Mesendoderm (in vitro differentiated cells): ENCODE measurements at regions not wholly inside any gene's neighbourhood (a gene's known extent, or its start where the extent isn't known, plus 50 kb on each side); places are given as distances from the start of the nearest gene placed in this dataset.
A peak's percentile ranks its signal among the peaks of the same experiment; 100 is the strongest.
"Not testable (repeated sequence)": the region's sequence is repeated elsewhere in the genome, so short reads cannot be mapped to it uniquely, and the experiment has no call there.

Experiments used
- DNase-seq: peaks from one replicate; pipeline ENCODE4 v3.0.0; 2013
- H2AK5ac ChIP-seq: 2 replicates; pipeline ENCODE4 v1.6.1; 2013; ENCODE audit warnings: low read length, inconsistent platforms
- H2BK120ac ChIP-seq: 2 replicates; pipeline ENCODE4 v1.6.1; 2013; ENCODE audit warnings: low read depth, mild to moderate bottlenecking, low read length, moderate library complexity, mixed read lengths
- H2BK15ac ChIP-seq: replicated peaks from 2 replicates; pipeline ENCODE4 v1.6.1; 2013; ENCODE audit warnings: low read depth, mild to moderate bottlenecking, moderate library complexity
- H2BK5ac ChIP-seq: 2 replicates; pipeline ENCODE4 v1.6.1; 2013; ENCODE audit warnings: low read length, inconsistent platforms
- H3K18ac ChIP-seq: 2 replicates; pipeline ENCODE4 v1.6.1; 2013; ENCODE audit warnings: mild to moderate bottlenecking, low read length, mixed read lengths
- H3K23ac ChIP-seq: one replicate; pipeline ENCODE4 v1.6.1; 2013; ENCODE audit warnings: low read length
- H3K27ac ChIP-seq: 2 replicates; pipeline ENCODE4 v1.5.1; 2013; ENCODE audit warnings: low read depth, mild to moderate bottlenecking, inconsistent platforms, low read length, moderate library complexity
- H3K27me3 ChIP-seq: 2 replicates; pipeline ENCODE4 v1.6.1; 2013; ENCODE audit warnings: low read length, control low read depth, mild to moderate bottlenecking, inconsistent platforms; ENCODE audit not compliant: insufficient read depth, poor library complexity
- H3K36me3 ChIP-seq: 2 replicates; pipeline ENCODE4 v1.6.1; 2013; ENCODE audit warnings: low read length, inconsistent platforms; ENCODE audit not compliant: control insufficient read depth, insufficient read depth
- H3K4ac ChIP-seq: one replicate; pipeline ENCODE4 v1.6.1; 2013; ENCODE audit warnings: low read depth, mild to moderate bottlenecking, low read length, moderate library complexity
- H3K4me1 ChIP-seq: 2 replicates; pipeline ENCODE4 v1.6.1; 2013; ENCODE audit warnings: low read depth, low read length, inconsistent platforms; ENCODE audit not compliant: control insufficient read depth
- H3K4me2 ChIP-seq: 2 replicates; pipeline ENCODE4 v1.6.1; 2013; ENCODE audit warnings: low read length
- H3K4me3 ChIP-seq: 2 replicates; pipeline ENCODE4 v1.5.1; 2013; ENCODE audit warnings: mild to moderate bottlenecking, low read length
- H3K56ac ChIP-seq: one replicate; pipeline ENCODE4 v1.6.1; 2013; ENCODE audit warnings: low read length
- H3K79me1 ChIP-seq: 2 replicates; pipeline ENCODE4 v1.6.1; 2013; ENCODE audit warnings: low read length, inconsistent platforms
- H3K79me2 ChIP-seq: 2 replicates; pipeline ENCODE4 v1.6.1; 2013; ENCODE audit warnings: mild to moderate bottlenecking, low read length; ENCODE audit not compliant: control insufficient read depth, insufficient read depth
- H3K9ac ChIP-seq: 2 replicates; pipeline ENCODE4 v1.6.1; 2013; ENCODE audit warnings: low read length, inconsistent platforms
- H4K5ac ChIP-seq: one replicate; pipeline ENCODE4 v1.6.1; 2013; ENCODE audit warnings: low read length
- H4K8ac ChIP-seq: one replicate; pipeline ENCODE4 v1.6.1; 2013; ENCODE audit warnings: low read depth, mild to moderate bottlenecking, control low read depth, low read length, moderate library complexity
- WGBS: extraction: QIAGEN DNeasy Blood & Tissue Kit; methylation state at CpG from one replicate; pipeline ENCODE4 v1.1.7; 2013; ENCODE audit warnings: low lambda C conversion rate, missing lambda C conversion rate; ENCODE audit not compliant: insufficient coverage; ENCODE audit errors: extremely low coverage; 5-methylcytosine and 5-hydroxymethylcytosine counted together

DNA sequence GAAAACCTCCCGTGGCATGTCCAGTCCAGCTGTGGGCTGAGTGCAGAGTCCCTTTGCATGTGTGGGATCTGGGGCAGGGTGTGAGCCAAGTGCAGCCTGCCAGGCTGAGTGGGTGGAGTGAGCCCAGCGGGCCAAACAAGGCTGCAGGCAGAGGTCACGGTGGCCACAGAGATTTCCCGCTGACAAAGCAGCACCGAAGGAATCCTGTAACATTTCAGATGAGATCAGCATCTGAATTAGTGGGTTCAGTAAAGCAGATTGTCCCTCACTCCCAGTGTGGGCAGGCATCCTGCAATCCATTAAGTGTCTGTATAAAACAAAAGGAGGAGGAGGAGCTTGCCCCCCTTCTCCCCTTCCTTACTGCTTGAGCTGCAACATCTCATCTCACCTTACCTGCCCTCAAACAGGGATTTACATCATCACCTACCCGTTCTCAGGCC is 324.4 kb downstream of the FAT4 start:
- Histone ChIP-seq H3K56ac (no peak overlapping the region), H3K79me1 (no peaks in the 10 kb centered on the region), H4K8ac (no peak overlapping the region), H2BK15ac (no peak overlapping the region), H3K36me3 (no peaks in the 10 kb centered on the region), H3K79me2 (no peaks in the 10 kb centered on the region), H3K27me3 (no peaks in the 10 kb centered on the region), H3K4me3 (no peak overlapping the region), H3K18ac (no peak overlapping the region), H3K9ac (no peak overlapping the region), H2BK120ac (no peak overlapping the region), H3K4me1 (no peaks in the 10 kb centered on the region), H3K4ac (no peak overlapping the region), H2AK5ac (no peak overlapping the region), H3K27ac (no peak overlapping the region), H2BK5ac (no peak overlapping the region), H3K23ac (no peak overlapping the region), H3K4me2 (no peak overlapping the region), H4K5ac (no peak overlapping the region)
- no CpG with 5 or more reads among the region's 6 CpGs for WGBS
- DNase-seq, result peak; percentile 83

DNA sequence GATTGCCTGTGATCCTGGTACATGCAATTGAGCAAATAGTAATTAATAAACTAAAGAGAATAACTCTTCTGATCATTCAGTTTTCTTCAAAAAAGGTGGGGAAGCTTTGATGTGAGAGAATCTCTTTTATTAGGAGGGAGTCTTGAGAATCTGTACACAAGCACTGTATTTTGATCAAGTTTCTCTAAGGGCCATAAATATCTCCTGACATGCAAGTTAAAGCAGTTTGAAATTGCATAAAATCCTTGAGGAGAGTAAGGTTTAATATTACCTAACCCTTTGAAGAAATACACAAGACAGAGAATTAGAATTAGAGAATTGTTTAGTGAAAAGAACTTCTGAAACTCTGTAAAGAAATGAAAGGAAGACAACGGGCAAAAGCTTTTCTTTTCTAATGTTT is 326.9 kb downstream of the FAT4 start:
- Histone ChIP-seq H3K56ac (no peak overlapping the region), H3K79me1 (no peaks in the 10 kb centered on the region), H3K18ac (no peak overlapping the region), H3K4ac (no peak overlapping the region), H2BK120ac (no peak overlapping the region), H3K27me3 (no peaks in the 10 kb centered on the region), H3K23ac (no peak overlapping the region), H3K4me2 (no peak overlapping the region), H3K36me3 (no peaks in the 10 kb centered on the region), H2AK5ac (no peak overlapping the region), H3K4me1 (no peaks in the 10 kb centered on the region), H2BK5ac (no peak overlapping the region), H3K9ac (no peak overlapping the region), H2BK15ac (no peak overlapping the region), H3K79me2 (no peaks in the 10 kb centered on the region), H4K5ac (no peak overlapping the region), H4K8ac (no peak overlapping the region), H3K27ac (no peak overlapping the region), H3K4me3 (no peak overlapping the region)
- no CpG with 5 or more reads among the region's 1 CpG for WGBS
- no peak for DNase-seq

DNA sequence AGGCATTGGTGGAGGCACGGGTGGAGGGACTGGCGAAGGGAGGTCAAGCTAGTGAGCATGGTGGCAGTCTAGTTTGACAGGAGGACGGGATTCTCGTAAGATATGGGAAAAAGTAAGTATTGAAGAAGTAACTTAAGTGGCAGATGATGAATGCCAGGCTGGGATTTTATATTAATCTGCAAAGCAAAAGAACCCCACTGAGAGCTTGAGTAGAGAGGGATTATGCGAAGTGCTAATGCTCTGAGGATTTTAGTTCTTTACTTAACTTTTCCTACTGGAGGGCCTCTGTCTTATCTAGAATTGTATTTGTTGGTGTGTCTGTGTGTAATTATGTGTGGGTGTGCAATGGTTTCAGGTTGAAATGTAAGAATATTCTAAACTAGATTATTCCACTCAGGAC is 327.9 kb downstream of the FAT4 start:
- H3K56ac ChIP-seq, result no peak overlapping the region
- H2AK5ac ChIP-seq, result no peak overlapping the region
- H3K27ac ChIP-seq, result no peak overlapping the region
- no peak for DNase-seq
- H3K18ac ChIP-seq, result no peak overlapping the region
- no peaks in the 10 kb centered on the region for H3K36me3 ChIP-seq
- no peaks in the 10 kb centered on the region for H3K79me1 ChIP-seq
- no peak overlapping the region for H4K8ac ChIP-seq
- no peaks in the 10 kb centered on the region for H3K79me2 ChIP-seq
- H3K4me2 ChIP-seq, result no peak overlapping the region
- H3K27me3 ChIP-seq, result no peaks in the 10 kb centered on the region
- H3K4me3 ChIP-seq, result no peak overlapping the region
- no peak overlapping the region for H4K5ac ChIP-seq
- no peak overlapping the region for H2BK5ac ChIP-seq
- H2BK120ac ChIP-seq, result no peak overlapping the region
- H3K4ac ChIP-seq, result no peak overlapping the region
- H3K9ac ChIP-seq, result no peak overlapping the region
- H3K4me1 ChIP-seq, result no peaks in the 10 kb centered on the region
- WGBS, result no CpG with 5 or more reads among the region's 5 CpGs
- H3K23ac ChIP-seq, result no peak overlapping the region
- no peak overlapping the region for H2BK15ac ChIP-seq

DNA sequence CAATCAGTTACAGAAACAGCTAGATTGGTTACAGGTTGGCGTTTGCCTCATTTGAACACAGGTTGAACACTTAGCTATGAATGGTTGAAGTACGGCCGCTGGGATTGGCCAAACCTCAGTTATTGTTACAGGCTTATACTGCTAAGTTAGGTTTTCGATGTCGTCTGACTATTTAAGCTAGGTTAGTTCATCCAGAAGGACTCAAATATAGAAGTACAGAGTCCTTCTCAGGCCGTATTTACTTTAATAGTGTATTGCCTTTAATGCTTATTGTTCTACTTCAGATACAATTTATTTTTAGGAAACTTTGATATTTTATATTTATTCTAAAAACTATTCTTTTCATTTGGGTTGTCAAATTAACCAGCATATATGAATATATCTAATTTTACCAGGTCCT is 334.7 kb downstream of the FAT4 start:
- no peak overlapping the region for H3K4me2 ChIP-seq
- no CpG with 5 or more reads among the region's 6 CpGs for WGBS
- no peaks in the 10 kb centered on the region for H3K36me3 ChIP-seq

DNA sequence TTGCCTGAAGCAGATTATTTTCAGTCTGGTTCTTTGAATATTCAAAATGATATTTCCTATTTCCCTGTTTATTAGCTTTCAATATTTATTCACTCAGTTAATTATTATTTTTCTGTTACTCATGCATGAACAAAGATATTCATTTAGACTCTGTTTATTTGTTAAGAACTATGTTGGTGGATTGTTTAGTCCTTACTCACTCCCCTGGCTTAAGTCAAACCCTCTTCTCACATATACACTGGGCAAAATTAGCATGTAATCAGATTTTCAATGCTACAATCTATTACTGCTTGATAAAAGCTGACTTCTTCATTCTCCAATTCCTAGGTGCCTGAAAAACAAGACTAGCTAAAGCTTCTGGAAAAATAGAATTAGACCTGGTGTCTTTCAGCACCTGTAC is 335.8 kb downstream of the FAT4 start:
- H4K5ac ChIP-seq, result no peak overlapping the region
- no peak overlapping the region for H3K27ac ChIP-seq
- H3K4me3 ChIP-seq, result no peak overlapping the region
- H2BK120ac ChIP-seq, result no peak overlapping the region
- no peak overlapping the region for H3K4ac ChIP-seq
- no peak overlapping the region for H3K56ac ChIP-seq
- no peak overlapping the region for H3K4me2 ChIP-seq
- no peak overlapping the region for H4K8ac ChIP-seq
- H3K4me1 ChIP-seq, result no peaks in the 10 kb centered on the region
- H2BK5ac ChIP-seq, result no peak overlapping the region
- no peak overlapping the region for H3K23ac ChIP-seq
- H3K27me3 ChIP-seq, result no peaks in the 10 kb centered on the region
- H3K79me1 ChIP-seq, result no peaks in the 10 kb centered on the region
- H2BK15ac ChIP-seq, result no peak overlapping the region
- no peak for DNase-seq
- no peaks in the 10 kb centered on the region for H3K36me3 ChIP-seq
- no peak overlapping the region for H3K9ac ChIP-seq
- no peaks in the 10 kb centered on the region for H3K79me2 ChIP-seq
- H3K18ac ChIP-seq, result no peak overlapping the region
- no peak overlapping the region for H2AK5ac ChIP-seq

More for the DNA sequence above, 334.7 kb downstream of the FAT4 start:
- H3K18ac ChIP-seq, result no peak overlapping the region
- H3K4ac ChIP-seq, result no peak overlapping the region
- H2AK5ac ChIP-seq, result no peak overlapping the region
- H3K27ac ChIP-seq, result no peak overlapping the region
- H3K23ac ChIP-seq, result no peak overlapping the region
- H2BK5ac ChIP-seq, result no peak overlapping the region
- peak overlapping the region; percentile 45 for H2BK15ac ChIP-seq
- no peaks in the 10 kb centered on the region for H3K27me3 ChIP-seq
- H2BK120ac ChIP-seq, result no peak overlapping the region
- no peaks in the 10 kb centered on the region for H3K4me1 ChIP-seq
- no peaks in the 10 kb centered on the region for H3K79me2 ChIP-seq
- H3K9ac ChIP-seq, result no peak overlapping the region
- H3K56ac ChIP-seq, result no peak overlapping the region
- H4K8ac ChIP-seq, result no peak overlapping the region
- no peak overlapping the region for H3K4me3 ChIP-seq
- DNase-seq, result no peak
- H4K5ac ChIP-seq, result no peak overlapping the region
- no peaks in the 10 kb centered on the region for H3K79me1 ChIP-seq

DNA sequence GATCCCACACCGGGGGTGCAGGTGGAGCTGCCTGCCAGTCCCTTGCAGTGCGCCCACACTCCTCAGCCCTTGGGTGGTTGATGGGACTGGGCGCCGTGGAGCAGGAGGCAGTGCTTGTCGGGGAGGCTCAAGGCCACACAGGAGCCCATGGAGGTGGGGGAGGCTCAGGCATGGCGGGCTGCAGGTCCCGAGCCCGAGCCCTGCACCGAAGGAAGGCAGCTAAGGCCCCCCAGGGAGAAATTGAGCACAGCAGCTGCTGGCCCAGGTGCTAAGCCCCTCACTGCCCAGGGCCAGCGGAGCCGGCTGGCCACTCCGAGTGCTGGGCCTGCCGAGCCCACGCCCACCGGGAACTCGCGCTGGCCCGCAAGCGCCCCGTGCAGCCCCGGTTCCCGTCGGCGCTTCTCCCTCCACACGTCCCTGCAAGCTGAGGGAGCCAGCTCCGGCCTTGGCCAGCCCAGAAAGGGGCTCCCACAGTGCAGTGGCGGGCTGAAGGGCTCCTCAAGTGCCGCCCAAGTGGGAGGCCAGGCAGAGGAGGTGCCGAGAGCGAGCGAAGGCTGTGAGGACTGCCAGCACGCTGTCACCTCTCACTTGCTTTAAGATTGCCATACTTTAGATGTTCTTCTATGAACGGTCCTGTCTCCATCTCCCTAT is 337.1 kb downstream of the FAT4 start:
- not testable (repeated sequence) for H2AK5ac ChIP-seq, H3K4me1 ChIP-seq, H3K4me2 ChIP-seq, H3K27ac ChIP-seq, H3K79me2 ChIP-seq, H4K8ac ChIP-seq, H2BK15ac ChIP-seq, H3K56ac ChIP-seq, H2BK5ac ChIP-seq, DNase-seq, H3K4ac ChIP-seq, H3K4me3 ChIP-seq, H2BK120ac ChIP-seq, H3K79me1 ChIP-seq, H3K9ac ChIP-seq, H3K27me3 ChIP-seq, H3K18ac ChIP-seq, H3K23ac ChIP-seq, H4K5ac ChIP-seq, H3K36me3 ChIP-seq
- no CpG with 5 or more reads among the region's 33 CpGs for WGBS
